OCI-LY7 (cell line): ENCODE measurements at regions not wholly inside any gene's neighbourhood (a gene's known extent, or its start where the extent isn't known, plus 50 kb on each side); places are given as distances from the start of the nearest gene placed in this dataset.

Source experiments
- BruUV-seq: library from RNA; stranded (reverse); fragments of 400-500 nt; replicated peaks from 2 replicates; lab custom pipeline; 2021; lab: Mats Ljungman, UMichigan
- CTCF ChIA-PET: fragments of 300-600 bp; sonication (Branson Sonifier 250); formaldehyde crosslinking; loops from one replicate; lab custom pipeline; 2022; ENCODE audit warnings: antibody characterized with exemption; ENCODE audit not compliant: unreplicated experiment; lab: Charles Lee
- POLR2A ChIA-PET: fragments of 300-600 bp; sonication (Branson Sonifier 250); formaldehyde crosslinking; loops from one replicate; lab custom pipeline; 2022; ENCODE audit warnings: antibody characterized with exemption; lab: Charles Lee
- DNase-seq: peaks from one replicate; pipeline ENCODE4 v3.0.0-alpha.2; 2015; ENCODE audit warnings: low spot score
- H2AFZ ChIP-seq: fragments of 200-600 bp; sonication (generic), shearing (Covaris generic); 2 replicates; pipeline ENCODE4 v1.6.1; 2014; ENCODE audit warnings: mild to moderate bottlenecking, antibody characterized with exemption, low read length, moderate library complexity
- H3K27ac ChIP-seq: fragments of 200-600 bp; sonication (generic); 2 replicates; pipeline ENCODE4 v1.5.1; 2014; ENCODE audit warnings: mixed run types, low read depth, mild to moderate bottlenecking, moderate library complexity, low read length, inconsistent platforms; ENCODE audit not compliant: poor library complexity, severe bottlenecking
- H3K36me3 ChIP-seq: fragments of 200-600 bp; sonication (generic); 2 replicates; pipeline ENCODE4 v1.6.1; 2014; ENCODE audit warnings: mild to moderate bottlenecking, antibody characterized with exemption, low read length, moderate library complexity, mixed read lengths; ENCODE audit not compliant: insufficient read depth
- H3K4me1 ChIP-seq: fragments of 200-600 bp; sonication (generic); 2 replicates; pipeline ENCODE4 v1.5.1; 2014; ENCODE audit warnings: mild to moderate bottlenecking, low read length; ENCODE audit not compliant: insufficient read depth, poor library complexity, severe bottlenecking
- H3K4me2 ChIP-seq: fragments of 200-600 bp; sonication (generic); 2 replicates; pipeline ENCODE4 v1.6.1; 2014; ENCODE audit warnings: mild to moderate bottlenecking, low read length
- H3K4me3 ChIP-seq: fragments of 200-600 bp; sonication (generic); 2 replicates; pipeline ENCODE4 v1.5.1; 2014; ENCODE audit warnings: mild to moderate bottlenecking, low read depth, low read length; ENCODE audit not compliant: poor library complexity, severe bottlenecking
- H3K79me2 ChIP-seq: fragments of 200-600 bp; sonication (generic); 2 replicates; pipeline ENCODE4 v1.6.1; 2016; ENCODE audit warnings: low read depth, mild to moderate bottlenecking, low read length, moderate library complexity, mixed read lengths; ENCODE audit not compliant: insufficient read depth
- H3K9me2 ChIP-seq: fragments of 200-600 bp; sonication (generic); 2 replicates; pipeline ENCODE4 v1.6.1; 2016; ENCODE audit warnings: mild to moderate bottlenecking, low read length, mixed read lengths; ENCODE audit not compliant: insufficient read depth
- H3K9me3 ChIP-seq: fragments of 200-600 bp; sonication (generic); 2 replicates; pipeline ENCODE4 v1.6.1; 2014; ENCODE audit warnings: mild to moderate bottlenecking, mixed run types, low read length, mixed read lengths
- H4K20me1 ChIP-seq: fragments of 200-600 bp; sonication (generic); 2 replicates; pipeline ENCODE4 v1.6.1; 2014; ENCODE audit warnings: mild to moderate bottlenecking, antibody characterized with exemption, low read length, moderate library complexity, mixed read lengths; ENCODE audit not compliant: insufficient read depth
- EZH2phosphoT487 ChIP-seq: fragments of 200-600 bp; sonication (generic); IDR thresholded peaks from 2 replicates; pipeline ENCODE4 v1.6.1; 2018; ENCODE audit warnings: low read depth, borderline replicate concordance, mild to moderate bottlenecking, mixed run types, antibody characterized with exemption, low read length, moderate library complexity, mixed read lengths
- intact Hi-C: fragments of 100-400 bp; cut with micrococcal nuclease; formaldehyde crosslinking; loops from one replicate; pipeline ENCODE4 v1.10.0; 2022; ENCODE audit not compliant: unreplicated experiment
- TF ChIP-seq, protein P1 (sequence below): fragments of 200-600 bp; sonication (generic); conservative IDR thresholded peaks from 2 replicates; pipeline ENCODE4 v1.5.1; 2014; ENCODE audit warnings: mild to moderate bottlenecking, antibody characterized with exemption, low read length, moderate library complexity, mixed read lengths

DNA sequence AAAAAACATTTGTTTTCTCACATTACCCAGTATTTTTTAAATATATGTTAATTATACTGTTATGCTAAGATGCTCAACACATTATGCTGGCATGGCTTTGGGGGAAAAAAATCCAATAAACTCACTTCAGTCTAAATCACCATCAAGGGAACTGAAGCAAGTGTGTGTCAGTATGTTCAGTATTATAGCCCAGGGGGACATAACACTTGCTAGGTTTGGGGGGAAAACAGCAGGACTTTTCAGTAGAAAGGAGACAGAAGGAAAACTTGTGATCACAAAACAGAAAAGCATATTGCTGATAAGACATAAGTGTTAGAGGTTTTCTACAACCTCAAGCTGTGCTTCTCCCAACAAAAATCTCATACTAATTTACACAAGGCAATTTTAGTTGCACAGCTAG, 1759.9 kb upstream of the PCDH20 start:
- H3K4me2 ChIP-seq: no peak overlapping the region
- no peaks in the 10 kb centered on the region for H4K20me1 ChIP-seq
- H3K9me2 ChIP-seq: no peaks in the 10 kb centered on the region
- BruUV-seq: no TSS peak
- CTCF ChIA-PET: no interaction called here
- POLR2A ChIA-PET: no interaction called here
- DNase-seq: no peak
- H3K36me3 ChIP-seq: no peaks in the 10 kb centered on the region
- no peaks in the 10 kb centered on the region for H3K79me2 ChIP-seq
- no peak for TF ChIP-seq EZH2phosphoT487
- TF ChIP-seq, protein P1, sequence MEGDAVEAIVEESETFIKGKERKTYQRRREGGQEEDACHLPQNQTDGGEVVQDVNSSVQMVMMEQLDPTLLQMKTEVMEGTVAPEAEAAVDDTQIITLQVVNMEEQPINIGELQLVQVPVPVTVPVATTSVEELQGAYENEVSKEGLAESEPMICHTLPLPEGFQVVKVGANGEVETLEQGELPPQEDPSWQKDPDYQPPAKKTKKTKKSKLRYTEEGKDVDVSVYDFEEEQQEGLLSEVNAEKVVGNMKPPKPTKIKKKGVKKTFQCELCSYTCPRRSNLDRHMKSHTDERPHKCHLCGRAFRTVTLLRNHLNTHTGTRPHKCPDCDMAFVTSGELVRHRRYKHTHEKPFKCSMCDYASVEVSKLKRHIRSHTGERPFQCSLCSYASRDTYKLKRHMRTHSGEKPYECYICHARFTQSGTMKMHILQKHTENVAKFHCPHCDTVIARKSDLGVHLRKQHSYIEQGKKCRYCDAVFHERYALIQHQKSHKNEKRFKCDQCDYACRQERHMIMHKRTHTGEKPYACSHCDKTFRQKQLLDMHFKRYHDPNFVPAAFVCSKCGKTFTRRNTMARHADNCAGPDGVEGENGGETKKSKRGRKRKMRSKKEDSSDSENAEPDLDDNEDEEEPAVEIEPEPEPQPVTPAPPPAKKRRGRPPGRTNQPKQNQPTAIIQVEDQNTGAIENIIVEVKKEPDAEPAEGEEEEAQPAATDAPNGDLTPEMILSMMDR: no peak
- no peak overlapping the region for H3K27ac ChIP-seq
- H3K9me3 ChIP-seq: no peaks in the 10 kb centered on the region
- H2AFZ ChIP-seq: no peak overlapping the region
- H3K4me3 ChIP-seq: no peak overlapping the region
- H3K4me1 ChIP-seq: no peaks in the 10 kb centered on the region
- intact Hi-C loops: no loop called here

DNA sequence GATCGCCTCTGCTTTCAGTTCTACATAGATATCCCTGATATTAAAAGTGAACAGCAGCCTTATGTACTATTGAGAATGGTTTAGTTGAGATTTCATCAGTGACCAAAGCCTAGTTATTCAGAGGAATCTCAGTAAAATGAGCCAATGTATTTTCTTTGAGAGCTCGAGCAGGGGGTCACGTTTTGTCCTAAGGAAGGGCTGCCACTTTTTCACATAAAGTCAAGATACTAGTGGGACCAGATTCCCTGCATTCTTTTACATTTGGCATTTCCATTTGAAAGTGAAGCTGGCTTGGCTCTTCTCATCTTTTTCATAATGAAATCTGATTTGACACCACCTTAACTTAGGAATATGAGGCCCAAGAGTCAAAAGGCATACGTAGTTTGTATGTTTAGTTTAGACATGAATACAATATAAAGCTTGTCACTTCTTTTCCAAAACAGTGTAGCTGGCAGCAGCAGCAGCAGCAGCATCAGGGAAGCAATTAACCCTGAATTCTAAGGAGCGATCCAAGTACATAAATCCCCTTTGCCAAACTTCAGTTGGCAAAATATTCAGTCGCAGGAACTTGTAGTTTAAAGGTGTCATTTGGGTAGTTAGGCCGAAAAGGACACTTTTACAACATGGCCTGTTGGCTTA, 1752.2 kb upstream of the PCDH20 start:
- no peak for DNase-seq
- Histone ChIP-seq H3K4me3 (no peak overlapping the region), H3K9me2 (no peaks in the 10 kb centered on the region), H4K20me1 (no peaks in the 10 kb centered on the region), H3K4me1 (no peaks in the 10 kb centered on the region), H2AFZ (no peak overlapping the region), H3K9me3 (no peaks in the 10 kb centered on the region), H3K27ac (no peak overlapping the region), H3K4me2 (no peak overlapping the region), H3K36me3 (no peaks in the 10 kb centered on the region), H3K79me2 (no peaks in the 10 kb centered on the region)
- BruUV-seq: no TSS peak
- ChIA-PET POLR2A (no interaction called here), CTCF (no interaction called here)
- no peak for TF ChIP-seq EZH2phosphoT487
- TF ChIP-seq, protein P1: no peak
- intact Hi-C loops: no loop called here

GRCh38 chr13:63166345-63166744, 1750.7 kb upstream of the PCDH20 start:
- Histone ChIP-seq H3K4me1 (no peaks in the 10 kb centered on the region), H3K4me2 (no peak overlapping the region), H4K20me1 (no peaks in the 10 kb centered on the region), H3K36me3 (no peaks in the 10 kb centered on the region), H2AFZ (no peak overlapping the region), H3K4me3 (no peak overlapping the region), H3K27ac (no peak overlapping the region), H3K9me2 (no peaks in the 10 kb centered on the region), H3K9me3 (no peaks in the 10 kb centered on the region), H3K79me2 (no peaks in the 10 kb centered on the region)
- no peak for TF ChIP-seq EZH2phosphoT487
- TF ChIP-seq, protein P1: no peak
- ChIA-PET POLR2A (no interaction called here), CTCF (no interaction called here)
- no TSS peak for BruUV-seq
- DNase-seq: no peak
- intact Hi-C loops: no loop called here
